ENCODE measurements at regions not wholly inside any gene's neighbourhood (a gene's known extent, or its start where the extent isn't known, plus 50 kb on each side); places are given as distances from the start of the nearest gene placed in this dataset.

GRCh38 chr3:144363856-144364255 is 392.2 kb downstream of the DIPK2A start:
- intact Hi-C loops (cut with micrococcal nuclease; ENCODE audit: unreplicated experiment): loop anchor here (10.0 kb wide), 1 partner anchor 389 kb away; the partner anchor contains the start of gene DIPK2A
- Histone ChIP-seq H3K4me1 (ENCODE audit: insufficient read depth, low read length, poor library complexity, severe bottlenecking) (no peaks in the 10 kb centered on the region), H3K27me3 (replicated peaks; ENCODE audit: insufficient read depth, low read depth, low read length, poor library complexity) (no peaks in the 10 kb centered on the region), H3K4me3 (ENCODE audit: low read depth, low read length, poor library complexity, severe bottlenecking) (no peak overlapping the region), H3K27ac (ENCODE audit: low read depth, low read length, poor library complexity, severe bottlenecking) (no peak overlapping the region), H3K9me3 (ENCODE audit: low read depth, low read length, poor library complexity, severe bottlenecking) (no peaks in the 10 kb centered on the region), H3K36me3 (ENCODE audit: insufficient read depth, low read length, poor library complexity, severe bottlenecking) (no peaks in the 10 kb centered on the region)
- BruUV-seq (replicated peaks): no TSS peak
- ChIA-PET CTCF (no interaction called here), POLR2A (ENCODE audit: low non-redundant PET) (no interaction called here)
- TF ChIP-seq EZH2 (IDR thresholded peaks at IDR 0.05; ENCODE audit: borderline replicate concordance, low read depth, low read length, poor library complexity, severe bottlenecking): no peak
- no peak for TF ChIP-seq CTCF (conservative IDR thresholded peaks at IDR 0.05; ENCODE audit: low read depth, low read length)
- DNase-seq (ENCODE audit: low spot score): no peak

GRCh38 chr3:144364737-144365136 is 393.1 kb downstream of the DIPK2A start:
- H3K4me3 ChIP-seq (ENCODE audit: low read depth, low read length, poor library complexity, severe bottlenecking): no peak overlapping the region
- no peak overlapping the region for H3K27ac ChIP-seq (ENCODE audit: low read depth, low read length, poor library complexity, severe bottlenecking)
- no peaks in the 10 kb centered on the region for H3K36me3 ChIP-seq (ENCODE audit: insufficient read depth, low read length, poor library complexity, severe bottlenecking)
- POLR2A ChIA-PET (ENCODE audit: low non-redundant PET): no interaction called here
- no peak for DNase-seq (ENCODE audit: low spot score)
- no peaks in the 10 kb centered on the region for H3K9me3 ChIP-seq (ENCODE audit: low read depth, low read length, poor library complexity, severe bottlenecking)
- H3K4me1 ChIP-seq (ENCODE audit: insufficient read depth, low read length, poor library complexity, severe bottlenecking): no peaks in the 10 kb centered on the region
- H3K27me3 ChIP-seq (replicated peaks; ENCODE audit: insufficient read depth, low read depth, low read length, poor library complexity): no peaks in the 10 kb centered on the region
- no TSS peak for BruUV-seq (replicated peaks)
- intact Hi-C loops (cut with micrococcal nuclease; ENCODE audit: unreplicated experiment): loop anchor here (10.0 kb wide), 1 partner anchor 390 kb away; the partner anchor contains the start of gene DIPK2A
- TF ChIP-seq CTCF (conservative IDR thresholded peaks at IDR 0.05; ENCODE audit: low read depth, low read length) (no peak), EZH2 (IDR thresholded peaks at IDR 0.05; ENCODE audit: borderline replicate concordance, low read depth, low read length, poor library complexity, severe bottlenecking) (no peak)
- CTCF ChIA-PET: no interaction called here

GRCh38 chr3:144369129-144369879 is 397.7 kb downstream of the DIPK2A start:
- Histone ChIP-seq H3K9me3 (ENCODE audit: low read depth, low read length, poor library complexity, severe bottlenecking) (no peaks in the 10 kb centered on the region), H3K36me3 (ENCODE audit: insufficient read depth, low read length, poor library complexity, severe bottlenecking) (no peaks in the 10 kb centered on the region), H3K4me3 (ENCODE audit: low read depth, low read length, poor library complexity, severe bottlenecking) (no peak overlapping the region), H3K4me1 (ENCODE audit: insufficient read depth, low read length, poor library complexity, severe bottlenecking) (no peaks in the 10 kb centered on the region), H3K27me3 (replicated peaks; ENCODE audit: insufficient read depth, low read depth, low read length, poor library complexity) (no peaks in the 10 kb centered on the region), H3K27ac (ENCODE audit: low read depth, low read length, poor library complexity, severe bottlenecking) (no peak overlapping the region)
- ChIA-PET POLR2A (ENCODE audit: low non-redundant PET) (no interaction called here), CTCF (no interaction called here)
- DNase-seq (ENCODE audit: low spot score): peak; percentile 70
- intact Hi-C loops (cut with micrococcal nuclease; ENCODE audit: unreplicated experiment): loop anchor here (10.0 kb wide), 1 partner anchor 395 kb away; the partner anchor contains the start of gene DIPK2A
- TF ChIP-seq EZH2 (IDR thresholded peaks at IDR 0.05; ENCODE audit: borderline replicate concordance, low read depth, low read length, poor library complexity, severe bottlenecking) (no peak), CTCF (conservative IDR thresholded peaks at IDR 0.05; ENCODE audit: low read depth, low read length) (no peak)
- BruUV-seq (replicated peaks): no TSS peak

All from A673 (cell line).